Esophagus squamous epithelium (tissue), 4 donors: ENCODE measurements at regions not wholly inside any gene's neighbourhood (a gene's known extent, or its start where the extent isn't known, plus 50 kb on each side); places are given as distances from the start of the nearest gene placed in this dataset.

Source experiments
- CTCF ChIP-seq, 6 experiments: fragments of 450-650 bp in 4 of 6; fragments of 200-600 bp in 2 of 6; sonication (generic) in 2 of 6; IDR thresholded peaks; one replicate each; pipeline ENCODE4 v1.5.1; 2016 to 2019; ENCODE audit warnings: antibody characterized with exemption in 6 of 6, mild to moderate bottlenecking in 4 of 6, moderate library complexity in 4 of 6
- POLR2A ChIP-seq, 4 donors: fragments of 450-650 bp; IDR thresholded peaks; one replicate each; pipeline ENCODE4 v1.6.1; 2017; ENCODE audit warnings: antibody characterized with exemption in 4 of 4, mild to moderate bottlenecking in 4 of 4, moderate library complexity in 3 of 4

- TF ChIP-seq CTCF (IDR thresholded peaks at IDR 0.05) (no peak), POLR2A (IDR thresholded peaks at IDR 0.05) (no peak)
Measured at GRCh38 chr1:13949546-13949945, 249.6 kb downstream of the PRDM2 start.
